Fibroblast of lung (primary cell): ENCODE measurements at regions not wholly inside any gene's neighbourhood (a gene's known extent, or its start where the extent isn't known, plus 50 kb on each side); places are given as distances from the start of the nearest gene placed in this dataset.

ENCODE experiments used
- DNase-seq, 2 donors: peaks; one replicate each; pipeline versions ENCODE4 v3.0.0 to v3.0.0-alpha.2; 2010; ENCODE audit warnings: low read depth in 2 of 2
- H2AFZ ChIP-seq: 2 replicates; pipeline ENCODE4 v1.5.1; 2012; ENCODE audit warnings: low read length, control low read depth, inconsistent platforms
- H3K27ac ChIP-seq: 2 replicates; pipeline ENCODE4 v1.5.1; 2011; ENCODE audit warnings: low read length, control low read depth; ENCODE audit not compliant: insufficient read depth
- H3K27me3 ChIP-seq: 2 replicates; pipeline ENCODE4 v1.5.1; 2011; ENCODE audit warnings: mild to moderate bottlenecking, low read length; ENCODE audit not compliant: control insufficient read depth, insufficient read depth
- H3K36me3 ChIP-seq: 2 replicates; pipeline ENCODE4 v1.5.1; 2011; ENCODE audit warnings: low read length; ENCODE audit not compliant: control insufficient read depth, insufficient read depth
- H3K4me1 ChIP-seq: 2 replicates; pipeline ENCODE4 v1.5.1; 2011; ENCODE audit warnings: low read length; ENCODE audit not compliant: control insufficient read depth, insufficient read depth; ENCODE audit errors: extremely low read depth
- H3K4me2 ChIP-seq: 2 replicates; pipeline ENCODE4 v1.5.1; 2011; ENCODE audit warnings: low read length, control low read depth; ENCODE audit not compliant: insufficient read depth; ENCODE audit errors: extremely low read depth
- H3K4me3 ChIP-seq, 4 experiments: fragments of 200-600 bp in 1 of 4; sonication (generic) in 1 of 4; replicated peaks in 1 of 4; 2 replicates each; pipeline ENCODE4 v1.5.1; 2011 to 2016; ENCODE audit warnings: low read length in 4 of 4, low read depth in 3 of 4, mild to moderate bottlenecking in 3 of 4, control low read depth in 2 of 4, inconsistent platforms in 1 of 4, mixed read lengths in 1 of 4; ENCODE audit not compliant: insufficient read depth in 1 of 4; ENCODE audit errors: control extremely low read depth in 1 of 4
- H3K79me2 ChIP-seq: 2 replicates; pipeline ENCODE4 v1.5.1; 2012; ENCODE audit warnings: mild to moderate bottlenecking, low read length, inconsistent platforms; ENCODE audit not compliant: control insufficient read depth, insufficient read depth
- H3K9ac ChIP-seq: 2 replicates; pipeline ENCODE4 v1.5.1; 2011; ENCODE audit warnings: mild to moderate bottlenecking, low read length, control low read depth; ENCODE audit not compliant: insufficient read depth
- H3K9me3 ChIP-seq: 2 replicates; pipeline ENCODE4 v1.5.1; 2012; ENCODE audit warnings: low read depth, low read length; ENCODE audit not compliant: control insufficient read depth, insufficient read depth
- H4K20me1 ChIP-seq: 2 replicates; pipeline ENCODE4 v1.5.1; 2011; ENCODE audit warnings: low read length; ENCODE audit not compliant: control insufficient read depth, insufficient read depth; ENCODE audit errors: extremely low read depth
- CTCF ChIP-seq, 2 donors: IDR thresholded peaks in 1 of 2; conservative IDR thresholded peaks in 1 of 2; 1 replicate in 1 of 2; 2 replicates in 1 of 2; pipeline ENCODE4 v1.5.1; 2011 to 2012; ENCODE audit warnings: low read length in 2 of 2, control low read depth in 1 of 2, inconsistent platforms in 1 of 2, low read depth in 1 of 2, mild to moderate bottlenecking in 1 of 2
- EZH2 ChIP-seq: IDR thresholded peaks from 2 replicates; pipeline ENCODE4 v1.5.1; 2012; ENCODE audit warnings: low read length, control low read depth, mild to moderate bottlenecking; ENCODE audit errors: missing control alignments

GRCh38 chr13:91169321-91170050, 178.0 kb upstream of the MIR17HG start:
- no peaks in the 10 kb centered on the region for H4K20me1 ChIP-seq
- no peak for TF ChIP-seq CTCF (conservative IDR thresholded peaks at IDR 0.05 in 1 of 2, IDR thresholded peaks at IDR 0.05 in 1 of 2; ENCODE audit: low read depth in 1 of 2, low read length in 2 of 2)
- no peak for TF ChIP-seq EZH2
- DNase-seq, result no peak
- no peak overlapping the region for H3K4me2 ChIP-seq
- H3K79me2 ChIP-seq, result no peaks in the 10 kb centered on the region
- no peak overlapping the region for H3K9ac ChIP-seq
- no peak overlapping the region for H3K27ac ChIP-seq
- H3K9me3 ChIP-seq, result no peaks in the 10 kb centered on the region
- no peaks in the 10 kb centered on the region for H3K36me3 ChIP-seq
- no peak overlapping the region for H3K4me3 ChIP-seq
- H2AFZ ChIP-seq, result no peak overlapping the region
- H3K4me1 ChIP-seq, result no peaks in the 10 kb centered on the region
- H3K27me3 ChIP-seq, result no peaks in the 10 kb centered on the region

- Histone ChIP-seq H3K36me3 (no peaks in the 10 kb centered on the region), H2AFZ (no peak overlapping the region), H3K27ac (no peak overlapping the region), H3K79me2 (no peaks in the 10 kb centered on the region), H3K4me2 (no peak overlapping the region), H3K27me3 (no peaks in the 10 kb centered on the region), H3K9me3 (no peaks in the 10 kb centered on the region), H3K4me3 (no peak overlapping the region), H3K4me1 (no peaks in the 10 kb centered on the region), H3K9ac (no peak overlapping the region), H4K20me1 (no peaks in the 10 kb centered on the region)
- TF ChIP-seq CTCF (conservative IDR thresholded peaks at IDR 0.05 in 1 of 2, IDR thresholded peaks at IDR 0.05 in 1 of 2; ENCODE audit: low read depth in 1 of 2, low read length in 2 of 2) (no peak), EZH2 (no peak)
- DNase-seq, result no peak
Measured at GRCh38 chr13:91172160-91172559, 175.3 kb upstream of the MIR17HG start.

GRCh38 chr13:91174886-91175501, 172.5 kb upstream of the MIR17HG start:
- Histone ChIP-seq H4K20me1 (no peaks in the 10 kb centered on the region), H3K4me3 (peak overlapping the region in 1 of 4 experiments; percentile 42), H3K27ac (no peak overlapping the region), H3K36me3 (no peaks in the 10 kb centered on the region), H3K4me1 (no peaks in the 10 kb centered on the region), H3K9me3 (no peaks in the 10 kb centered on the region), H3K79me2 (no peaks in the 10 kb centered on the region), H2AFZ (no peak overlapping the region), H3K27me3 (no peaks in the 10 kb centered on the region), H3K9ac (no peak overlapping the region), H3K4me2 (no peak overlapping the region)
- TF ChIP-seq CTCF (conservative IDR thresholded peaks at IDR 0.05 in 1 of 2, IDR thresholded peaks at IDR 0.05 in 1 of 2; ENCODE audit: low read depth in 1 of 2, low read length in 2 of 2), result no peak
- TF ChIP-seq EZH2, result no peak
- peak in 1 of 2 donors; percentile 12 for DNase-seq
